Caco-2 (cell line): ENCODE measurements at regions not wholly inside any gene's neighbourhood (a gene's known extent, or its start where the extent isn't known, plus 50 kb on each side); places are given as distances from the start of the nearest gene placed in this dataset.
"Not testable (repeated sequence)": the region's sequence is repeated elsewhere in the genome, so short reads cannot be mapped to it uniquely, and the experiment has no call there.

ENCODE experiments used
- BruUV-seq: library from RNA; stranded (reverse); fragments of 400-500 nt; replicated peaks from 2 replicates; lab custom pipeline; 2021; lab: Mats Ljungman, UMichigan
- CTCF ChIA-PET: fragments of 300-600 bp; sonication (Branson Sonifier 250); formaldehyde crosslinking; loops from one replicate; lab custom pipeline; 2022; ENCODE audit warnings: antibody characterized with exemption; lab: Charles Lee
- POLR2A ChIA-PET: fragments of 300-600 bp; sonication (Branson Sonifier 250); formaldehyde crosslinking; loops from one replicate; lab custom pipeline; 2022; ENCODE audit warnings: antibody characterized with exemption; lab: Charles Lee
- DNase-seq, 2 experiments: peaks; one replicate each; pipeline versions ENCODE4 v3.0.0 to v3.0.0-alpha.2; 2020 to 2022
- H3K27me3 ChIP-seq: replicated peaks from 2 replicates; pipeline ENCODE4 v1.6.0; 2011; ENCODE audit warnings: low read length; ENCODE audit not compliant: control insufficient read depth, insufficient read depth
- H3K36me3 ChIP-seq: 2 replicates; pipeline ENCODE4 v1.5.1; 2011; ENCODE audit warnings: low read length; ENCODE audit not compliant: control insufficient read depth, insufficient read depth
- H3K4me1 ChIP-seq: fragments of 250-450 bp; sonication (Bioruptor Pico); 2 replicates; pipeline ENCODE4 v1.5.1; 2020; ENCODE audit warnings: mild to moderate bottlenecking
- H3K4me3 ChIP-seq: 2 replicates; pipeline ENCODE4 v1.5.1; 2011; ENCODE audit warnings: low read depth, mild to moderate bottlenecking, control low read depth, low read length
- H3K9me3 ChIP-seq: fragments of 250-450 bp; sonication (Bioruptor Pico); 2 replicates; pipeline ENCODE4 v1.5.1; 2020; ENCODE audit warnings: mild to moderate bottlenecking, moderate library complexity
- H3K27ac Mint-ChIP-seq: one replicate; pipeline ENCODE4 v1.8.0; 2022; ENCODE audit warnings: mixed read lengths; ENCODE audit not compliant: unreplicated experiment
- H3K27me3 Mint-ChIP-seq: one replicate; pipeline ENCODE4 v1.8.0; 2022; ENCODE audit warnings: mixed read lengths; ENCODE audit not compliant: insufficient read depth, unreplicated experiment
- H3K36me3 Mint-ChIP-seq: one replicate; pipeline ENCODE4 v1.8.0; 2022; ENCODE audit warnings: mild to moderate bottlenecking, mixed read lengths; ENCODE audit not compliant: insufficient read depth, unreplicated experiment
- H3K4me1 Mint-ChIP-seq: one replicate; pipeline ENCODE4 v1.8.0; 2022; ENCODE audit warnings: low read depth, mixed read lengths; ENCODE audit not compliant: unreplicated experiment
- H3K4me3 Mint-ChIP-seq: one replicate; pipeline ENCODE4 v1.8.0; 2022; ENCODE audit warnings: mild to moderate bottlenecking, moderate library complexity, mixed read lengths; ENCODE audit not compliant: unreplicated experiment
- H3K9me3 Mint-ChIP-seq: one replicate; pipeline ENCODE4 v1.8.0; 2022; ENCODE audit warnings: mixed read lengths; ENCODE audit not compliant: unreplicated experiment
- intact Hi-C: fragments of 100-400 bp; cut with micrococcal nuclease; formaldehyde crosslinking; loops from one replicate; pipeline ENCODE4 v1.10.0; 2022; ENCODE audit not compliant: unreplicated experiment
- TF ChIP-seq, protein P1 (sequence below), 2 experiments: fragments of 200-600 bp in 1 of 2; IDR thresholded peaks; 1 replicate in 1 of 2; 2 replicates in 1 of 2; pipeline versions ENCODE4 v1.5.1 to v1.8.0; 2011 to 2022; ENCODE audit warnings: antibody characterized with exemption in 1 of 2, control low read depth in 1 of 2, inconsistent platforms in 1 of 2, low read depth in 1 of 2, low read length in 1 of 2, mild to moderate bottlenecking in 1 of 2, moderate library complexity in 1 of 2; ENCODE audit not compliant: insufficient read depth in 1 of 2, severe bottlenecking in 1 of 2, unreplicated experiment in 1 of 2

DNA sequence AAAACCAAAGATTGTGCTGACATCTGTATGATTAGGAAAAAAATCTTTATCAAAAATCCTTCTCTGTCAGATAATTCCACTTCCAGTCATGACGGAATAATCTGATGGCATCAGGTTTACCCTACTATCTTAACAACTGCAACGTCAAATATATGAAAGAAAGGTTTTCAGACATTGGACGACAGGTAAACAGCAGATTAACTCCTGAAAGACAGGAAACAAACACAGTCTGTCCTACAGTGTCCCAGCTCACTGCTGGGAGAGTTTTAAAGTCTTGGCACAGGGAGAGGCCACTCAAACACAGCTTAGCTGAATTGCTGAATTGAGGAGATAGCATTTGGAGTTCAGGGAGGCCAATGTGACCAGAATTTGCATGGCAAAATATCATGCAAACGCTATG, 186.3 kb upstream of the KCTD7 start:
- TF ChIP-seq, protein P1, sequence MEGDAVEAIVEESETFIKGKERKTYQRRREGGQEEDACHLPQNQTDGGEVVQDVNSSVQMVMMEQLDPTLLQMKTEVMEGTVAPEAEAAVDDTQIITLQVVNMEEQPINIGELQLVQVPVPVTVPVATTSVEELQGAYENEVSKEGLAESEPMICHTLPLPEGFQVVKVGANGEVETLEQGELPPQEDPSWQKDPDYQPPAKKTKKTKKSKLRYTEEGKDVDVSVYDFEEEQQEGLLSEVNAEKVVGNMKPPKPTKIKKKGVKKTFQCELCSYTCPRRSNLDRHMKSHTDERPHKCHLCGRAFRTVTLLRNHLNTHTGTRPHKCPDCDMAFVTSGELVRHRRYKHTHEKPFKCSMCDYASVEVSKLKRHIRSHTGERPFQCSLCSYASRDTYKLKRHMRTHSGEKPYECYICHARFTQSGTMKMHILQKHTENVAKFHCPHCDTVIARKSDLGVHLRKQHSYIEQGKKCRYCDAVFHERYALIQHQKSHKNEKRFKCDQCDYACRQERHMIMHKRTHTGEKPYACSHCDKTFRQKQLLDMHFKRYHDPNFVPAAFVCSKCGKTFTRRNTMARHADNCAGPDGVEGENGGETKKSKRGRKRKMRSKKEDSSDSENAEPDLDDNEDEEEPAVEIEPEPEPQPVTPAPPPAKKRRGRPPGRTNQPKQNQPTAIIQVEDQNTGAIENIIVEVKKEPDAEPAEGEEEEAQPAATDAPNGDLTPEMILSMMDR (IDR thresholded peaks at IDR 0.05; ENCODE audit: insufficient read depth in 1 of 2, low read depth in 1 of 2, low read length in 1 of 2, severe bottlenecking in 1 of 2, unreplicated experiment in 1 of 2), result no peak
- ChIA-PET POLR2A (no interaction called here), CTCF (no interaction called here)
- H3K9me3 Mint-ChIP-seq, result no peaks in the 10 kb centered on the region
- H3K4me3 Mint-ChIP-seq, result no peak overlapping the region
- no peak overlapping the region for H3K27ac Mint-ChIP-seq
- DNase-seq, result no peak
- H3K27me3 Mint-ChIP-seq, result no peaks in the 10 kb centered on the region
- H3K9me3 ChIP-seq, result no peaks in the 10 kb centered on the region
- H3K36me3 ChIP-seq, result no peaks in the 10 kb centered on the region
- H3K4me3 ChIP-seq, result no peak overlapping the region
- H3K36me3 Mint-ChIP-seq, result no peaks in the 10 kb centered on the region
- intact Hi-C loops, result no loop called here
- H3K4me1 Mint-ChIP-seq, result peaks cover 11% of the 10 kb centered on the region
- H3K4me1 ChIP-seq, result peaks cover 24% of the 10 kb centered on the region
- no peaks in the 10 kb centered on the region for H3K27me3 ChIP-seq
- no TSS peak for BruUV-seq

- intact Hi-C loops, result no loop called here
- CTCF ChIA-PET, result no interaction called here
- H3K27me3 Mint-ChIP-seq, result no peaks in the 10 kb centered on the region
- no peak overlapping the region for H3K27ac Mint-ChIP-seq
- H3K9me3 Mint-ChIP-seq, result no peaks in the 10 kb centered on the region
- no peak overlapping the region for H3K4me3 Mint-ChIP-seq
- no TSS peak for BruUV-seq
- POLR2A ChIA-PET, result interaction anchor here (0.9 kb wide), 1 partner anchor 31 kb away, joined by 3 read pairs; no protein-coding TSS in a partner anchor
- TF ChIP-seq, protein P1 (IDR thresholded peaks at IDR 0.05; ENCODE audit: insufficient read depth in 1 of 2, low read depth in 1 of 2, low read length in 1 of 2, severe bottlenecking in 1 of 2, unreplicated experiment in 1 of 2), result no peak
- Histone ChIP-seq H3K27me3 (no peaks in the 10 kb centered on the region), H3K9me3 (no peaks in the 10 kb centered on the region), H3K36me3 (no peaks in the 10 kb centered on the region), H3K4me1 (peaks cover 15% of the 10 kb centered on the region), H3K4me3 (no peak overlapping the region)
- H3K4me1 Mint-ChIP-seq, result peaks cover 11% of the 10 kb centered on the region
- no peak for DNase-seq
- no peaks in the 10 kb centered on the region for H3K36me3 Mint-ChIP-seq
These were observed 184.7 kb upstream of the KCTD7 start for GRCh38 chr7:66443946-66444345.

DNA sequence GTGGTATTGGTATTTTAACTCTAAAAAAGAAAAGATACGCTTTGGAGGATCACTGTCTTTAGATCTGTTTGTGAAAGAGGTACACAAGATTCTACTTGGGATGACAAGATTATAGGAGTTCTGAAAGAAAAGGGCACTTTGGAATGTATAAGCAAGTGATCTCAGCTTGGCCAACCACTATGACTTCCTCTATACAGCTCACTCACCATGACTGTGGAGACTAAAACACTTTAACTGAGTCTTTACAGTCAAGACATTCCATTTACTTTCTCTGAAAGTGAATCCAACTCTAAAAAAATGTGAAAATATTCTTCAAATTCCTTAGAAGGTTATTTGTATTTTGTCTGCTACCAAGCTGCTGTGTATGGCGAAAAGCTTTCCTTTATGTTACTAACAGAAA, 181.7 kb upstream of the KCTD7 start:
- BruUV-seq, H3K4me3 ChIP-seq, H3K9me3 Mint-ChIP-seq, CTCF ChIA-PET, H3K4me3 Mint-ChIP-seq, H3K27me3 Mint-ChIP-seq, H3K27me3 ChIP-seq, H3K36me3 ChIP-seq, H3K9me3 ChIP-seq, POLR2A ChIA-PET, DNase-seq, H3K36me3 Mint-ChIP-seq, H3K27ac Mint-ChIP-seq, H3K4me1 ChIP-seq, intact Hi-C loops: not testable (repeated sequence)
- peaks cover 11% of the 10 kb centered on the region for H3K4me1 Mint-ChIP-seq

DNA sequence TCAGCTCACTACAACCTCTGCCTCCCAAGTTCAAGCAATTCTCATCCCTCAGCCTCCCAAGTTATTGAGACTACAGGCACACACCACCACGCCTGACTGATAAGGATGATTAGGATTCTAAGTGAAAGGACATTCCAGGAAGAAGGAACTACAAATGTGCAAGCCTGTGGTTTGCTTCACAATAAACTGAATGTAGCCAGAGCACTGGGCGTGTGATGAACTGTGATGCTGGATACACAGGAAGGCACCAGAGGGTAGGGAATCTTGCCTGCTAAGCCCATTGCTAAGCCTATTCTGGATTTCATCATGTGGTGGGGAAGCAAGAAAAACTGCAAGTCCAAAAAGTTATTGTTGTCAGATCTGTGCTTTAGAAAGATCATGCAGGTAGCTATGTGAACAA, 177.9 kb upstream of the KCTD7 start:
- H3K27ac Mint-ChIP-seq, H3K4me1 Mint-ChIP-seq, DNase-seq, H3K4me1 ChIP-seq, BruUV-seq, intact Hi-C loops, H3K27me3 Mint-ChIP-seq, H3K36me3 ChIP-seq, H3K27me3 ChIP-seq, H3K9me3 Mint-ChIP-seq, H3K4me3 Mint-ChIP-seq, H3K9me3 ChIP-seq, H3K4me3 ChIP-seq, H3K36me3 Mint-ChIP-seq, POLR2A ChIA-PET, CTCF ChIA-PET: not testable (repeated sequence)

- H3K4me3 ChIP-seq, H3K4me3 Mint-ChIP-seq, H3K27ac Mint-ChIP-seq, BruUV-seq, DNase-seq, H3K9me3 ChIP-seq, CTCF ChIA-PET, H3K4me1 Mint-ChIP-seq, H3K36me3 Mint-ChIP-seq, intact Hi-C loops, H3K4me1 ChIP-seq, H3K9me3 Mint-ChIP-seq, H3K27me3 ChIP-seq, H3K27me3 Mint-ChIP-seq, POLR2A ChIA-PET, H3K36me3 ChIP-seq: not testable (repeated sequence)
These were observed 177.0 kb upstream of the KCTD7 start for GRCh38 chr7:66451713-66452112.
